ENCODE measurements at regions not wholly inside any gene's neighbourhood (a gene's known extent, or its start where the extent isn't known, plus 50 kb on each side); places are given as distances from the start of the nearest gene placed in this dataset.

DNA sequence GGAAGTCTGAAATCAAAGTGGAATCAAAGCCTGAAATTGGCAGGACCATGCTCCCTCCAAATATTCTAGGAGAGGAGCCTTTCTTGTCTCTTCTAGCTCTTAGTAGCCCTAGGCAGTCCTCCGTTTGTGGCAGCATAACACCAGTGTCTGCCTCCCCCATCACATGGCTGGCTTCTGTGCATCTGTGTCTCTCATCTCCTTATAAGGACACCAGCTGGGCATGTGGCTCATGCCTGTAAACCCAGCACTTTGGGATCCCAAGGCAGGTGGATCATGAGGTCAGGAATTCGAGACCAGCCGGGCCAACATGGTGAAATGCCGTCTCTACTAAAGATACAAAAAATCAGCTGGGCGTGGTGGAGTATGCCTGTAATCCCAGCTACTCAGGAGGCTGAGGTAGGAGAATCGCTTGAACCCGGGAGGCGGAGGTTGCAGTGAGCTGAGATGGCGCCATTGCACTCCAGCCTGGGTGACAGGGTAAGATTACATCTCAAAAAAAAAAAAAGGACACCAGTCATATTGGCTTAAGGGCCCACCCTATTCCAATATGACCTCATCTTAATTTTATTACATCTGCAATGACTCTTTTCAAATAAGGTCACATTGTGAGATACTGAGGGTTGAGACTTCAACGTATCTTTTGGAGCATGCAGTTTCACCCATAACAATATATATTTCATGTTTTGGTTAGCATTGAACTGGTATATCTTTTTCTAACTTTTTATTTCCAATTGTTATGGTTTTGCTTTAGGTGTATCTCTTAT lies 148.0 kb upstream of the TPM1 start:
- Histone ChIP-seq H3K9ac (ENCODE audit: extremely low read depth, low read length, poor library complexity, severe bottlenecking) (no peak overlapping the region), H3K4me3 (ENCODE audit: low read length) (no peak overlapping the region), H3K27me3 (ENCODE audit: control insufficient read depth, insufficient read depth, low read length, poor library complexity, severe bottlenecking) (no peaks in the 10 kb centered on the region), H3K36me3 (ENCODE audit: control insufficient read depth, insufficient read depth, low read length) (no peaks in the 10 kb centered on the region), H3K9me3 (ENCODE audit: control insufficient read depth, low read length) (no peaks in the 10 kb centered on the region), H3K4me1 (ENCODE audit: control insufficient read depth, insufficient read depth, low read length) (peaks cover 12% of the 10 kb centered on the region), H3K27ac (ENCODE audit: low read depth, low read length) (no peak overlapping the region)
- peak; percentile 44 for DNase-seq
- Mint-ChIP-seq H3K4me1 (peaks cover 40% of the 10 kb centered on the region), H3K4me3 (no peak overlapping the region), H3K36me3 (ENCODE audit: low read depth) (no peaks in the 10 kb centered on the region), H3K27me3 (ENCODE audit: insufficient read depth) (peaks cover 4% of the 10 kb centered on the region), H3K9me3 (no peaks in the 10 kb centered on the region), H3K27ac (no peak overlapping the region)
- WGBS, 2 experiments (ENCODE audit: insufficient coverage in 1 of 2, insufficient read length in 1 of 2): 86 to 96% methylated on average over 5 to 10 of the region's 10 CpGs
- TF ChIP-seq, protein P1, sequence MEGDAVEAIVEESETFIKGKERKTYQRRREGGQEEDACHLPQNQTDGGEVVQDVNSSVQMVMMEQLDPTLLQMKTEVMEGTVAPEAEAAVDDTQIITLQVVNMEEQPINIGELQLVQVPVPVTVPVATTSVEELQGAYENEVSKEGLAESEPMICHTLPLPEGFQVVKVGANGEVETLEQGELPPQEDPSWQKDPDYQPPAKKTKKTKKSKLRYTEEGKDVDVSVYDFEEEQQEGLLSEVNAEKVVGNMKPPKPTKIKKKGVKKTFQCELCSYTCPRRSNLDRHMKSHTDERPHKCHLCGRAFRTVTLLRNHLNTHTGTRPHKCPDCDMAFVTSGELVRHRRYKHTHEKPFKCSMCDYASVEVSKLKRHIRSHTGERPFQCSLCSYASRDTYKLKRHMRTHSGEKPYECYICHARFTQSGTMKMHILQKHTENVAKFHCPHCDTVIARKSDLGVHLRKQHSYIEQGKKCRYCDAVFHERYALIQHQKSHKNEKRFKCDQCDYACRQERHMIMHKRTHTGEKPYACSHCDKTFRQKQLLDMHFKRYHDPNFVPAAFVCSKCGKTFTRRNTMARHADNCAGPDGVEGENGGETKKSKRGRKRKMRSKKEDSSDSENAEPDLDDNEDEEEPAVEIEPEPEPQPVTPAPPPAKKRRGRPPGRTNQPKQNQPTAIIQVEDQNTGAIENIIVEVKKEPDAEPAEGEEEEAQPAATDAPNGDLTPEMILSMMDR (conservative IDR thresholded peaks at IDR 0.05): no peak

GRCh38 chr15:62895139-62895866 lies 147.2 kb upstream of the TPM1 start:
- WGBS, 2 experiments (ENCODE audit: insufficient coverage in 1 of 2, insufficient read length in 1 of 2): 80 to 87% methylated on average over 3 to 5 of the region's 6 CpGs
- Mint-ChIP-seq H3K27me3 (ENCODE audit: insufficient read depth) (peaks cover 6% of the 10 kb centered on the region), H3K9me3 (no peaks in the 10 kb centered on the region), H3K4me1 (peaks cover 37% of the 10 kb centered on the region), H3K27ac (peak overlapping the region; percentile 72), H3K4me3 (no peak overlapping the region), H3K36me3 (ENCODE audit: low read depth) (no peaks in the 10 kb centered on the region)
- H3K27me3 ChIP-seq (ENCODE audit: control insufficient read depth, insufficient read depth, low read length, poor library complexity, severe bottlenecking): no peaks in the 10 kb centered on the region
- DNase-seq: no peak
- H3K4me3 ChIP-seq (ENCODE audit: low read length): no peak overlapping the region
- peaks cover 12% of the 10 kb centered on the region for H3K4me1 ChIP-seq (ENCODE audit: control insufficient read depth, insufficient read depth, low read length)
- no peaks in the 10 kb centered on the region for H3K9me3 ChIP-seq (ENCODE audit: control insufficient read depth, low read length)
- TF ChIP-seq, protein P1 (conservative IDR thresholded peaks at IDR 0.05): no peak
- no peaks in the 10 kb centered on the region for H3K36me3 ChIP-seq (ENCODE audit: control insufficient read depth, insufficient read depth, low read length)
- no peak overlapping the region for H3K9ac ChIP-seq (ENCODE audit: extremely low read depth, low read length, poor library complexity, severe bottlenecking)
- H3K27ac ChIP-seq (ENCODE audit: low read depth, low read length): peak overlapping the region; percentile 81

GRCh38 chr15:62895905-62896316 lies 146.6 kb upstream of the TPM1 start:
- H3K27ac Mint-ChIP-seq: peak overlapping the region; percentile 72

More at GRCh38 chr15:62895905-62896316, 146.6 kb upstream of the TPM1 start:
- Mint-ChIP-seq H3K9me3 (no peaks in the 10 kb centered on the region), H3K27me3 (ENCODE audit: insufficient read depth) (peaks cover 6% of the 10 kb centered on the region), H3K4me3 (no peak overlapping the region), H3K36me3 (ENCODE audit: low read depth) (no peaks in the 10 kb centered on the region), H3K4me1 (peaks cover 37% of the 10 kb centered on the region)
- Histone ChIP-seq H3K4me3 (ENCODE audit: low read length) (no peak overlapping the region), H3K4me1 (ENCODE audit: control insufficient read depth, insufficient read depth, low read length) (peaks cover 12% of the 10 kb centered on the region), H3K27ac (ENCODE audit: low read depth, low read length) (peak overlapping the region; percentile 81), H3K27me3 (ENCODE audit: control insufficient read depth, insufficient read depth, low read length, poor library complexity, severe bottlenecking) (no peaks in the 10 kb centered on the region), H3K36me3 (ENCODE audit: control insufficient read depth, insufficient read depth, low read length) (no peaks in the 10 kb centered on the region), H3K9me3 (ENCODE audit: control insufficient read depth, low read length) (no peaks in the 10 kb centered on the region), H3K9ac (ENCODE audit: extremely low read depth, low read length, poor library complexity, severe bottlenecking) (no peak overlapping the region)
- WGBS, 2 experiments (ENCODE audit: insufficient coverage in 1 of 2, insufficient read length in 1 of 2): 86 to 90% methylated on average over 1 of the region's 1 CpG
- TF ChIP-seq, protein P1 (conservative IDR thresholded peaks at IDR 0.05): no peak
- DNase-seq: no peak

All from endodermal cell (in vitro differentiated cells).